ENCODE measurements at regions not wholly inside any gene's neighbourhood (a gene's known extent, or its start where the extent isn't known, plus 50 kb on each side); places are given as distances from the start of the nearest gene placed in this dataset.

GRCh38 chr12:126644236-126645020 is 1579.2 kb downstream of the AACS start:
- no peaks in the 10 kb centered on the region for H3K9me3 ChIP-seq (ENCODE audit: severe bottlenecking)
- no peak for DNase-seq
- H3K36me3 ChIP-seq = no peaks in the 10 kb centered on the region
- H3K4me3 ChIP-seq (ENCODE audit: low read depth, low read length) = no peak overlapping the region
- H3K27me3 ChIP-seq (ENCODE audit: insufficient read depth, low read depth, severe bottlenecking) = peaks cover 5% of the 10 kb centered on the region
- no peak for TF ChIP-seq CTCF (IDR thresholded peaks at IDR 0.05; ENCODE audit: low read depth, low read length)
- H3K27ac ChIP-seq = no peak overlapping the region

- H3K4me3 ChIP-seq (ENCODE audit: low read depth, low read length) = no peak overlapping the region
Observed at GRCh38 chr12:126648074-126648473, 1582.8 kb downstream of the AACS start.

GRCh38 chr12:126651133-126651532 is 1585.9 kb downstream of the AACS start:
- H3K36me3 ChIP-seq = no peaks in the 10 kb centered on the region
- H3K27me3 ChIP-seq (ENCODE audit: insufficient read depth, low read depth, severe bottlenecking) = peaks cover 14% of the 10 kb centered on the region
- no peak for TF ChIP-seq CTCF (IDR thresholded peaks at IDR 0.05; ENCODE audit: low read depth, low read length)
- no peaks in the 10 kb centered on the region for H3K9me3 ChIP-seq (ENCODE audit: severe bottlenecking)
- no peak overlapping the region for H3K4me3 ChIP-seq (ENCODE audit: low read depth, low read length)
- no peak overlapping the region for H3K27ac ChIP-seq
- DNase-seq = no peak

More at GRCh38 chr12:126648074-126648473, 1582.8 kb downstream of the AACS start:
- no peak overlapping the region for H3K27ac ChIP-seq
- H3K9me3 ChIP-seq (ENCODE audit: severe bottlenecking) = no peaks in the 10 kb centered on the region
- H3K27me3 ChIP-seq (ENCODE audit: insufficient read depth, low read depth, severe bottlenecking) = peaks cover 17% of the 10 kb centered on the region
- H3K36me3 ChIP-seq = no peaks in the 10 kb centered on the region
- no peak for TF ChIP-seq CTCF (IDR thresholded peaks at IDR 0.05; ENCODE audit: low read depth, low read length)
- DNase-seq = no peak

GRCh38 chr12:126663304-126664094 is 1598.3 kb downstream of the AACS start:
- TF ChIP-seq CTCF (IDR thresholded peaks at IDR 0.05; ENCODE audit: low read depth, low read length) = peak; percentile 68
- Histone ChIP-seq H3K27ac (no peak overlapping the region), H3K4me3 (ENCODE audit: low read depth, low read length) (no peak overlapping the region), H3K36me3 (no peaks in the 10 kb centered on the region), H3K27me3 (ENCODE audit: insufficient read depth, low read depth, severe bottlenecking) (peaks cover 20% of the 10 kb centered on the region), H3K9me3 (ENCODE audit: severe bottlenecking) (no peaks in the 10 kb centered on the region)
- peak; percentile 20 for DNase-seq

- no peak for DNase-seq
- H3K4me3 ChIP-seq (ENCODE audit: low read depth, low read length) = no peak overlapping the region
- H3K9me3 ChIP-seq (ENCODE audit: severe bottlenecking) = no peaks in the 10 kb centered on the region
- TF ChIP-seq CTCF (IDR thresholded peaks at IDR 0.05; ENCODE audit: low read depth, low read length) = no peak
- H3K36me3 ChIP-seq = no peaks in the 10 kb centered on the region
- no peak overlapping the region for H3K27ac ChIP-seq
- H3K27me3 ChIP-seq (ENCODE audit: insufficient read depth, low read depth, severe bottlenecking) = peaks cover 13% of the 10 kb centered on the region
Observed at GRCh38 chr12:126667339-126667738, 1599.6 kb upstream of the TMEM132C start.
